GM12878 (cell line): ENCODE measurements at regions not wholly inside any gene's neighbourhood (a gene's known extent, or its start where the extent isn't known, plus 50 kb on each side); places are given as distances from the start of the nearest gene placed in this dataset.

ENCODE experiments used
- ATF3 ChIP-seq: IDR thresholded peaks from 2 replicates; pipeline ENCODE4 v1.6.1; 2011; ENCODE audit warnings: low read depth, mild to moderate bottlenecking, low read length, moderate library complexity, borderline replicate concordance; ENCODE audit errors: extremely low read depth
- CREB1 ChIP-seq: IDR thresholded peaks from 2 replicates; pipeline ENCODE4 v1.6.1; 2012; ENCODE audit warnings: low read depth, mild to moderate bottlenecking, inconsistent platforms
- ETV6 ChIP-seq, 2 experiments: fragments of 450-650 bp in 1 of 2; IDR thresholded peaks in 1 of 2; conservative IDR thresholded peaks in 1 of 2; 2 replicates each; pipeline ENCODE4 v1.6.1; 2014; ENCODE audit warnings: antibody characterized with exemption in 1 of 2, borderline replicate concordance in 1 of 2, low read depth in 1 of 2, mild to moderate bottlenecking in 1 of 2, moderate library complexity in 1 of 2
- EZH2 ChIP-seq: IDR thresholded peaks from 2 replicates; pipeline ENCODE4 v1.6.1; 2012; ENCODE audit warnings: low read depth, mild to moderate bottlenecking, control low read depth, inconsistent platforms, low read length, borderline replicate concordance; ENCODE audit not compliant: control insufficient read depth
- FOXK2 ChIP-seq: fragments of 450-650 bp; IDR thresholded peaks from 2 replicates; pipeline ENCODE4 v1.6.1; 2017; ENCODE audit warnings: mild to moderate bottlenecking, moderate library complexity
- FOXM1 ChIP-seq: IDR thresholded peaks from 2 replicates; pipeline ENCODE4 v1.6.1; 2012; ENCODE audit warnings: low read depth, mild to moderate bottlenecking, inconsistent platforms, low read length, moderate library complexity
- POLR2A ChIP-seq: IDR thresholded peaks from 2 replicates; pipeline ENCODE4 v1.6.1; 2011; ENCODE audit warnings: low read depth, mild to moderate bottlenecking, low read length
- ZNF384 ChIP-seq: IDR thresholded peaks from 2 replicates; pipeline ENCODE4 v1.6.1; 2012; ENCODE audit warnings: low read depth, mild to moderate bottlenecking, low read length, improper control_type of control experiment, borderline replicate concordance
- TF ChIP-seq, protein P1 (sequence below), 3 experiments: IDR thresholded peaks in 2 of 3; conservative IDR thresholded peaks in 1 of 3; 2 replicates each; pipeline ENCODE4 v1.5.1; 2011; ENCODE audit warnings: low read depth in 3 of 3, low read length in 3 of 3, mild to moderate bottlenecking in 3 of 3, control low read depth in 2 of 3, moderate library complexity in 2 of 3, inconsistent platforms in 1 of 3, mixed read lengths in 1 of 3; ENCODE audit not compliant: control insufficient read depth in 2 of 3, insufficient read depth in 1 of 3; ENCODE audit errors: extremely low read depth in 1 of 3
- TF ChIP-seq, protein P2 (sequence below): IDR thresholded peaks from 2 replicates; pipeline ENCODE4 v1.6.1; 2012; ENCODE audit warnings: low read depth, low read length, improper control_type of control experiment

DNA sequence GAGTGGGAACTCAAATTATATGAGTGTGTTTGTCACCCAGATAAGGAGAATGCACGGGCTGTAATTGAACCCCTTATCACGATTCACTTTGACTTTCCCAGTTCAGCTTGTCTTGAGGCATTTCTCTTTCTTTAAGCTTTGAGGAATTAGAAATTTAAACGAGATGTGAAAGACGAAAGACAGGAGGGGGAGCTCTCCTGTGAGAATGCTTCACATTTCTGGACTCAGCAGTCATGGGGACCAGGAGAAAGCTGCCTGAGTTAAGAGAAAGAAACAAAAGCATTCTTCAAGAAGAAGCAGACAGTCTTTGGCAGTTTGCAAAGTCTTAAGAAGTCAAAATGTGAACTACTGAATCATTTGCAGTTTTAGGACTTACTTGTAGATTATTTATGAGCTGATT, 205.6 kb downstream of the NECTIN3 start:
- TF ChIP-seq, protein P1, sequence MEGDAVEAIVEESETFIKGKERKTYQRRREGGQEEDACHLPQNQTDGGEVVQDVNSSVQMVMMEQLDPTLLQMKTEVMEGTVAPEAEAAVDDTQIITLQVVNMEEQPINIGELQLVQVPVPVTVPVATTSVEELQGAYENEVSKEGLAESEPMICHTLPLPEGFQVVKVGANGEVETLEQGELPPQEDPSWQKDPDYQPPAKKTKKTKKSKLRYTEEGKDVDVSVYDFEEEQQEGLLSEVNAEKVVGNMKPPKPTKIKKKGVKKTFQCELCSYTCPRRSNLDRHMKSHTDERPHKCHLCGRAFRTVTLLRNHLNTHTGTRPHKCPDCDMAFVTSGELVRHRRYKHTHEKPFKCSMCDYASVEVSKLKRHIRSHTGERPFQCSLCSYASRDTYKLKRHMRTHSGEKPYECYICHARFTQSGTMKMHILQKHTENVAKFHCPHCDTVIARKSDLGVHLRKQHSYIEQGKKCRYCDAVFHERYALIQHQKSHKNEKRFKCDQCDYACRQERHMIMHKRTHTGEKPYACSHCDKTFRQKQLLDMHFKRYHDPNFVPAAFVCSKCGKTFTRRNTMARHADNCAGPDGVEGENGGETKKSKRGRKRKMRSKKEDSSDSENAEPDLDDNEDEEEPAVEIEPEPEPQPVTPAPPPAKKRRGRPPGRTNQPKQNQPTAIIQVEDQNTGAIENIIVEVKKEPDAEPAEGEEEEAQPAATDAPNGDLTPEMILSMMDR (IDR thresholded peaks at IDR 0.05 in 2 of 3, conservative IDR thresholded peaks at IDR 0.05 in 1 of 3; ENCODE audit: control insufficient read depth in 2 of 3, extremely low read depth in 1 of 3, insufficient read depth in 1 of 3, low read depth in 3 of 3, low read length in 3 of 3) = no peak
- TF ChIP-seq ZNF384 = no peak
- TF ChIP-seq ATF3 = no peak
- no peak for TF ChIP-seq POLR2A
- no peak for TF ChIP-seq ETV6 (conservative IDR thresholded peaks at IDR 0.05 in 1 of 2, IDR thresholded peaks at IDR 0.05 in 1 of 2; ENCODE audit: borderline replicate concordance in 1 of 2, low read depth in 1 of 2)
- TF ChIP-seq CREB1 = no peak
- TF ChIP-seq, protein P2, sequence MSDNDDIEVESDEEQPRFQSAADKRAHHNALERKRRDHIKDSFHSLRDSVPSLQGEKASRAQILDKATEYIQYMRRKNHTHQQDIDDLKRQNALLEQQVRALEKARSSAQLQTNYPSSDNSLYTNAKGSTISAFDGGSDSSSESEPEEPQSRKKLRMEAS = no peak
- TF ChIP-seq FOXM1 = no peak
- TF ChIP-seq EZH2 = no peak
- no peak for TF ChIP-seq FOXK2
